H1 (cell line): ENCODE measurements at regions not wholly inside any gene's neighbourhood (a gene's known extent, or its start where the extent isn't known, plus 50 kb on each side); places are given as distances from the start of the nearest gene placed in this dataset.

Experiments used
- CTCF ChIP-seq, 3 experiments: IDR thresholded peaks; 1 replicate in 2 of 3; 2 replicates in 1 of 3; pipeline versions ENCODE4 v1.5.1 to v1.6.1; 2011; ENCODE audit warnings: low read length in 3 of 3, mild to moderate bottlenecking in 3 of 3, inconsistent platforms in 2 of 3, low read depth in 1 of 3, moderate library complexity in 1 of 3; ENCODE audit not compliant: insufficient read depth in 1 of 3; ENCODE audit errors: control extremely low read depth in 1 of 3

GRCh38 chr10:10777279-10777678, 240.4 kb upstream of the CELF2 start (continued):
- no peak for TF ChIP-seq CTCF (IDR thresholded peaks at IDR 0.05; ENCODE audit: control extremely low read depth in 1 of 3, insufficient read depth in 1 of 3, low read depth in 1 of 3, low read length in 3 of 3)
